GM19463 (cell line): ENCODE measurements at regions not wholly inside any gene's neighbourhood (a gene's known extent, or its start where the extent isn't known, plus 50 kb on each side); places are given as distances from the start of the nearest gene placed in this dataset.

ENCODE experiments used
- ATAC-seq: cut with Tn5 transposase; IDR thresholded peaks from one replicate; pipeline ENCODE4 v1.9.1; 2021; ENCODE audit warnings: mild to moderate bottlenecking, moderate library complexity; ENCODE audit not compliant: unreplicated experiment

- no peak for ATAC-seq
Measured at GRCh38 chr3:86182606-86183005, 808.3 kb downstream of the VGLL3 start.

GRCh38 chr3:86180696-86181095 is 810.3 kb downstream of the VGLL3 start:
- no peak for ATAC-seq

GRCh38 chr3:86178095-86178494 is 812.9 kb downstream of the VGLL3 start:
- no peak for ATAC-seq

- no peak for ATAC-seq
Measured at GRCh38 chr3:86176445-86176784, 814.5 kb downstream of the VGLL3 start.

GRCh38 chr3:86175593-86176444 is 815.1 kb downstream of the VGLL3 start:
- no peak for ATAC-seq

- ATAC-seq: no peak
Measured at GRCh38 chr3:86175051-86175536, 815.9 kb downstream of the VGLL3 start.

- no peak for ATAC-seq
Measured at GRCh38 chr3:86173401-86173800, 817.5 kb downstream of the VGLL3 start.

- no peak for ATAC-seq
Measured at GRCh38 chr3:86168512-86168911, 822.4 kb downstream of the VGLL3 start.

GRCh38 chr3:86162521-86162920 is 828.4 kb downstream of the VGLL3 start:
- ATAC-seq: no peak

GRCh38 chr3:86161493-86161892 is 829.5 kb downstream of the VGLL3 start:
- ATAC-seq: no peak

GRCh38 chr3:86152620-86153019 is 838.3 kb downstream of the VGLL3 start:
- ATAC-seq: no peak

GRCh38 chr3:86149054-86149453 is 841.9 kb downstream of the VGLL3 start:
- ATAC-seq: no peak

- no peak for ATAC-seq
Measured at GRCh38 chr3:86147119-86147518, 843.8 kb downstream of the VGLL3 start.

- ATAC-seq: no peak
Measured at GRCh38 chr3:86126552-86126951, 864.4 kb downstream of the VGLL3 start.
